NCI-H524 (cell line): ENCODE measurements at regions not wholly inside any gene's neighbourhood (a gene's known extent, or its start where the extent isn't known, plus 50 kb on each side); places are given as distances from the start of the nearest gene placed in this dataset.
A peak's percentile ranks its signal among the peaks of the same experiment; 100 is the strongest.

ENCODE experiments used
- DNase-seq, 2 experiments: peaks; one replicate each; lab custom pipeline; 2025; lab: John Stamatoyannopoulos, UW

- DNase-seq: peak in 1 of 2 experiments; percentile 29
These were observed 395.2 kb upstream of the DCN start for GRCh38 chr12:91577586-91578539.

GRCh38 chr12:91576432-91576831, 393.8 kb upstream of the DCN start:
- no peak for DNase-seq

- DNase-seq: no peak
These were observed 393.0 kb upstream of the DCN start for GRCh38 chr12:91575630-91576029.

DNA sequence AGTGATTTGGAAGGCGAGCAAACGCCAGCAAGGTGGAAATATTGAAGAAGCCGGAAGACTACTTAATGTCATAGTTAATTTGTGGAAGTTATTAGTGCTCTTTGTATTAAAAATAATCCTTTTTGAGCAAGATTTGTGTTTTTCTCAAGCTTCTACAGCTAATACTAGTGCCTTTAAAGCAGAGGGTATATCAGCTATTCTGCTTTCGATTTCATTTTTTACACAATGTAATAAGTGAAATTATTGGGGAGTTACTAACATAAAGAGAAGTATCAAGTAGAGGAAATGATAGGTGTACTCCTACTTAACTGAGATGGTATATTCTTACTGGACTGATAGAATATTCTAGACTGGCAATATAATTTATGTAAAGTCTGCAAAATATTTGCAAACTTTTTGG, 392.4 kb upstream of the DCN start:
- no peak for DNase-seq

DNA sequence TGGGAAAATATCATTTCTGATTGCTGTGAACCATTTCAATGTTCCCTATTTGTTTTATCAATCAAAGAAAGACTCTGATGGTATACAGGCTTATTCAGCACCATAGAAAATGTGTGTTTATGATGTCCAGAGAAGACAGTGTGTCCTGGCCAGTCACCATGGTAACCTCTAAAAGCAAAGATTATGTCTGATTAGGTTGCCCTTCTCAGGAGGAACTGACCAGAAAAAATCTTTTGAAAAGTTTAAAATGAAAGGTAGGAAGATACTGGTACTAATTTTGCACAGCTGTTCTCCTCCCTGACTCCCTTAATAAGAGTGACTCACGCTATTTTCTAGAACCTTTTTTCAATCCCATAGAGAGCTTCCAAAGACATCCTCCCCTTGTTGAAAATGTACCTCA, 391.8 kb upstream of the DCN start:
- DNase-seq: no peak

DNA sequence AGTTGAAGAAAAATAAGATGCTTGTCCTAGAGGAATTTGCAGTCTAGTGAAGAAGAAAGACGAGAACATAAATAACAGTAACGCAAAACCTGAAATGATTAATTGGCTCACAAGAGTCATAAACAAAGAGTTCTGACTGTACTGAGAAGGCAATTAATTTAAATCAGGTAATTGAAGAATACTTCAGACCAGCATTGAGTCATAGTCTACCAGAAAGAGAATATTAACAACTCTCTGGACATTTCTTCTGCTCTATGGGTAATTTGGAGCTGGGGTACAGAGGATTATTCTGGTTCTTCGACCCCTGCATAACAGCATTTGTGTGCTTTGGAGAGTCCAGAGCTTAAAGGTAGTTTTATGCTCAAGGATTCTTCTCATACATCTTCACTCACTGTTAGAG, 390.3 kb upstream of the DCN start:
- DNase-seq: no peak

DNA sequence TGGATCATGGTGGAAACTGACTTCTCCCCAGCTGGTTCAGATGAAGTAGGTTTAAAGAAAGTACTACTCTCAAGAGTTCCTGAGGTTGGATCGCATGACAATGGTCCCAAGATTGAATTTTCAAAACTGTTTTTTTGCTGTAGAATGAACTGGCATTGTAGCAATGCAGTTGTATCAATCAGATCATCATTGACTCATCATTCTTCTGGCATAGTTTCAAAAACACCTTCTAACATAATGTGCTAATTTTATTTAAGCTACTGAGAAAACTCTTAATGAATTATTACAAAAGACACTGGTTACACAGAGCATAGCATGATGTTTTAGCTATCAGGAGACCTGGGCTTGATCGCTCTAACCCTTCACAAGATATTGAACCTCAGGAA, 384.5 kb upstream of the DCN start:
- DNase-seq: no peak

DNA sequence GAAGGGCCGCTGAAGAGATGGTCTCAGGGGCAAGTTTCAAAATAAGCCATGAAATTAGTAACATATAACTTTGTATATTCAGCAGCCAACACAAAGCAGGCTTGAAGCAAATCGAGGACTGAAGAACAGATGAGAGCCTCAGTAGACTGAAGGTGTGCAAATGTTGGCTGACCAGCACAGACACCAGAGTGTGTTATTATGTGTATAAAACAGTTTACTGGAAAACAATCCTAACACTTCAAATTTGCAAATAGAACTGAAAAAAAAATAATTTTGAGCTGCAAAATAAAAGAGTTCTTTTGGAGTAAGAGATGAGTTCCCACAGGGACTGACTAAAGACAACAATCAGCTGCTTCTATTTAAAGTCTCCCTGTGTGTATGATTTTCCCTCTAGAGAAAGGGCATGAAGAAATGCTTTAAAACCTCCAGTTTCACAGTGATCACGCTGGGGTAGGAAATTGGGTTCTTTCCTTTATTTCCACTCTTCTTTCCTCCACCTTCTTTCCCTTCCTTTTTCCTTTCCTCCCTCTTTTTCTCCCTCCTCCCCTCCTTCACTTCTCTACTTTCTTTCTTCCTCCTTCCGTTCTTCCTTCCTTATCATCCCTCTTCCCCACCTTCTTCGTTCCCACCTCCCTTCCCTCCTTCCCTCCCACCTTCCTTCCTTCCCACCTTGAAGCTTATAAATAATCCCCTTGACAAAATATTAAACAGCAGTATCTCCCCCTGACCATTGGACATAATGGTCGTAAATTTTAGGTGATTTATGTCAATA, 383.9 kb upstream of the DCN start:
- DNase-seq: no peak

DNA sequence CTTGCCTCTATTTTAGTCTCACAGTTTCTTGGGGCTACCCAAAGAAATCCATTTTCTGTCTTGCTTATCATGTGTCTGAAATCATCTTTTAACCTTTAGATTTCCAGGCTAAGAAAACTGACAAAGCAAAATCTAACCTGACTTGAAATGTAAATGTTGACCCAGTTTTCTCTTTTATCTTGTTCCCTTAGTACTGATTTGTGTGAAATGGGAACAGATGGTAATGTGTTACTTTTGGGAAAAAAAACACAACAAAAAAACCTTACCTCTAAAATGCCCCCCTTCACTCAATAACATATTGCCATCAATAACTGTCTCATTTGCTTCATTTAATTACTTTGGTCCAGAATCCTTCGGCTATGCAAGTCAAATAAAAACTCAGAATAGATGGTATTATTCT, 383.2 kb upstream of the DCN start:
- DNase-seq: no peak

DNA sequence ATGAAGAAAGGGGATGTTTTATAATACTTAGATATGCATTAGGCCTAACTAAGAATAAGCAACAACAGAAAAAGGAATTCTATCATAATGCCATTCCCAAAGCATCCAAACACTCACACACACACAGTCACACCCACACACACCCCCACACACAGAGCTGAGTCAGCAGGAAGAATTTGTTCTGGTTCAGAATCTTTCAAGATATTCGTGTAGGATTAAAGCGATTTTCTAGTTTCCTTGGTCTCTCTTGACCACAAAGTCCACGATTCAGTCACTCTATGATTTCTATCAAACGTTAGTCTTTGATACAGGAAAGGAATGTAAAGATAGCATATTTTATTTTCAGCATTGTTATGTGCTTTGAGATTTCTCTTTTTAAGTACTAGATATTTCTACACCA, 382.6 kb upstream of the DCN start:
- no peak for DNase-seq

DNA sequence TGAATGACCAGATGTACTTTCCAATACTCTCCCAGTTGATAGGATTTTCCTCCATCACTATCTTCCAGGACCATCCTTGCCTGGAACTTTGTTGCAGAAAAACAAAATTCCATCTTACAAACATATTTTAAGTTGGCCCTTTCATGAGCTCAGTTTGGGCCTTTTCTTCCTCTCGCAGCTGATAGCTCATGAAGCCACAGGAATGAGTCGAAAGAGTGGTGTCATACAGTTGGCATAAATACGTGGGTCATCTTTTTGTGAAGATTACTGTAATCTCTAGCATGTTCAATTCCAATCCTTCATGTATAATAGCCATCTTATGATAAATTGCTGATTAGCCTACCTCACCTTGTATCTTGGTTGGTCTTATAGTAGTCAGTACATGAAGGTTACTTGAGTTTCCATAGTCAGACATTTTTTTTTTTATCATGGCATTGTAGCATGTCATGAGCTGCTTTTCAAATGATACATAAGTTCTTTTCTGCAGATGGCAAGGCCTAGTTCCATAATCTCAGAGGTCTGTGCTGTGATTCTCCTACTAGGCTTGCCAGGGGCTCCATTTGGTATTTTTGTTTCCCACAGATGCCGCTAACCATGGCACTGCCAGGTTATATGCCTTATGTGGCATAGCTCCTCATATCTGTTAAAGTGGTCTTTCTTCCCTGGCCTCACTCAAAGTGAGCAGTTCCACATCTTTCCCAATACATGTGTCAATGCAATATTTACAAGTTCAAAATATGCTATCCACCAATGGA, 380.6 kb upstream of the DCN start:
- DNase-seq: no peak

GRCh38 chr12:91562476-91562875, 379.9 kb upstream of the DCN start:
- DNase-seq: no peak

DNA sequence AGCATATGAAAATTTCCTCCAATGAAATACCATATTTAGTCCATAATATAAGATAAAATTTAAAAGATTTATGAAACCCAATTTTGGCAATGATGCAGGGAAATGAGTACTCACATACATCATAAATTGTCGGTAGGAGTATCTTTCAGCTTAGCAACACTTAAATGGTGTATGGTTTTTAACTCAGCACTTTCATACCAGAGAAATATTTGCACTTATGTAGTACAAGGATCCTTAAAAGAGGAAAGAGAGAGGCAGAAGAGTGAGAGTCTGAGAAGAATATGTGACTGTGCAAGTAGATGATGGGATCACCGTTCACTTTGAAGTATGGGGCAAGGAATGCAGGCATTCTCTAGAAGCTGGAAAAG, 379.3 kb upstream of the DCN start:
- DNase-seq: no peak

GRCh38 chr12:91561301-91561957, 378.8 kb upstream of the DCN start:
- DNase-seq: no peak

DNA sequence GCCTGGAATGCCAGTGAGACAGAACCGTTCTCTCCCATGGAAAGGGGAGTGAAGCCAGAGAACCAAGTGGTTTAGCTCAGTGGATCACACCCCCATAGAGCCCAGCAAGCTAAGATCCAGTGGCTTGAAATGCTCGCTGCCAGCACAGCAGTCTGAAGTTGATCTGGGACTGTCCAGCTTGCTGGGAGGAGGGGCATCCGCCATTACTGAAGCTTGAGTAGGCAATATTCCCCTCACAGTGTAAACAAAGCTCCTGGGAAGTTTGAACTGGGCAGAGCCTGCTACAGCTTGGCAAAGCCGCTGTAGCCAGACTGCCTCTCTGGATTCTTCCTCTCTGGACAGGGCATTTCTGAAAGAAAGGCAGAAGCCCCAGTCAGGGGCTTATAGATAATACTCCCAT, 374.3 kb upstream of the DCN start:
- peak in 1 of 2 experiments; percentile 24 for DNase-seq

GRCh38 chr12:91555436-91556415, 373.1 kb upstream of the DCN start:
- no peak for DNase-seq

DNA sequence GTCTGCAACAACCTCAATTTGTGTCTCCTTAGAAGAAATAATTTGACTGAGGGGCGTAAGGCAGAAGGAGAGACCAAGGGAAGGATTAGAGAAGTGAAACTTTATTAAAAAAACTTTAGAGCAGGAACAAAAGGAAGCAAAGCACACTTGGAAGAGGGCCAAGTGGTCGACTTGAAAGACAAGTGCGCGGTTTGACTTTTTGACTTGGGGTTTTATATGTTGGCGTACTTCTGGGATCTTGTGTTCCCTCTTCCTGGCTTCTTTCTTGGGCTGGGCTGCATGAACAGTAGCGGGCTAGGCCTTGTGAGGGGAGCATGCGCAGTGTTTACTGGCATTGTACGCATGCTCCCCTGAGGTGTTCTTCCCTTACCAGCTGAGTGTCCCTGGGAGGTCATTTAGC, 369.3 kb upstream of the DCN start:
- no peak for DNase-seq

GRCh38 chr12:91551242-91551641, 368.6 kb upstream of the DCN start:
- DNase-seq: no peak

DNA sequence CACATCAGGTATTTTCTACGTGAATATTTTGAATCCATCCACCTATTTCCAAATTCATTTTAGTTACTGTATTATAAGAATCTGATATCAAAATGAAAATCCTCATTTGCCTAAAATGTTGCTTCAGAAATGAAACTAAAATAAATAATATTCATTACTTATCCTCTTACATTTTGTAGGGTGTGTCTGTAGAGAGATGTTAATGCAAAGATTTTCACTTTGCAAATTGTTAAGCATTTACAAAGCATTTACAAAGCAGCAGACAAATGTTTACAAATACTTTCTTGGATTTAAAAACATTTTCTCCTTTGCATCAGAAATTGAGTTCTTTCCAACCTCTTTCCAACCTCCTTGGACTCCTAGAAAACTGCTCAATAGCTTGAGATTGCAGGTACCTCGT, 360.0 kb upstream of the DCN start:
- no peak for DNase-seq

- DNase-seq: peak in 1 of 2 experiments; percentile 3
These were observed 359.4 kb upstream of the DCN start for GRCh38 chr12:91542067-91542466.

GRCh38 chr12:91538418-91538817, 355.8 kb upstream of the DCN start:
- DNase-seq: no peak
